ENCODE measurements at regions not wholly inside any gene's neighbourhood (a gene's known extent, or its start where the extent isn't known, plus 50 kb on each side); places are given as distances from the start of the nearest gene placed in this dataset.
"Not testable (repeated sequence)": the region's sequence is repeated elsewhere in the genome, so short reads cannot be mapped to it uniquely, and the experiment has no call there.

GRCh38 chr6:69515480-69515879, 281.3 kb downstream of the LMBRD1 start:
- intact Hi-C loops (cut with DNase I); DNase-seq (ENCODE audit: low spot score); ATAC-seq: not testable (repeated sequence)

DNA sequence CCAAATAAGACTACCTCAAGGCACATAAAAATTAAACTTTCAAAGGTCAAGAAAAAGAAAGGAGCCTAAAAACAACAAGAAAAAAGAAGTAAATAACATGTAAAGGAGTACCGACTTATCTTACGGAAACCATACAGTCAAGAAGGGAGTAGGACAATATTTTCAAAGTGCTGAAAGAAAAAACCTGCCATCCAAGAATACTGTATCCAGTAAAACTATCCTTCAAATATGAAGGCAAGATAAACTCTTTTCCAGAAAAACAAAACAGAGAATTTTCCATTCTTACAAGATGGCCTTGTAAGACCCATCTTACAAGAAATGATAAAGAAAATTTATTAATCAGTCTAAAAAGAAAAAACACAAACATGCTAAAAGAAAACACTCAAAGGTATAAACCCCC, 302.2 kb downstream of the LMBRD1 start:
- ATAC-seq, result no peak
- DNase-seq (ENCODE audit: low spot score), result no peak
- intact Hi-C loops (cut with DNase I), result no loop called here

- no peak for DNase-seq (ENCODE audit: low spot score)
- no peak for ATAC-seq
- intact Hi-C loops (cut with DNase I), result no loop called here
Observed at GRCh38 chr6:69489970-69490369, 306.8 kb downstream of the LMBRD1 start.

GRCh38 chr6:69487688-69488087, 309.1 kb downstream of the LMBRD1 start:
- intact Hi-C loops (cut with DNase I), result no loop called here
- DNase-seq (ENCODE audit: low spot score) (no peak), ATAC-seq (no peak)

DNA sequence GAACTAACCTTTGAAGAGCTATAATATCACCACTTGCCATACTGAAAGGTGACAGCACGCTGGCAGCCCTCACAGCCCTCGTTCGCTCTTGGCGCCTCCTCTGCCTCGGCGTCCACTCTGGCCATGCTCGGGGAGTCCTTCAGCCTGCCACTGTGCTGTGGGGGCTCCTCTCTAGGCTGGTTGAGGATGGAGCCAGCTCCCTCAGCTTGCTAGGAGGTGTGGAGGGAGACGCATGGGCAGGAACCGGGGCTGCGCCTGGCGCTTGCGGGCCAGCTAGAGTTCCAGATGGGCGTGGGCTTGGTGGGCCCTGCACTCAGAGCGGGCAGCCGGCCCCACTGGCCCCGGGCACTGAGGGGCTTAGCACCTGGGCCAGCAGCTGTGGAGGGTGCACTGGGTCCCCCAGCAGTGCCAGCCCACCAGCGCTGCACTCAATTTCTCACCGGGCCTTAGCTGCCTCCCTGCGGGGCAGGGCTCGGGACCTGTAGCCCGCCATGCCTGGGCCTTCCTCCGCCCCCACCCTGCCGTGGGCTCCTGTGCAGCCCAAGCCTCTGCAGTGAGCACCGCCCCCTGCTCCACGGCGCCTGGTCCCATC, 329.7 kb downstream of the LMBRD1 start:
- DNase-seq (ENCODE audit: low spot score) (no peak), ATAC-seq (no peak)
- intact Hi-C loops (cut with DNase I), result no loop called here

DNA sequence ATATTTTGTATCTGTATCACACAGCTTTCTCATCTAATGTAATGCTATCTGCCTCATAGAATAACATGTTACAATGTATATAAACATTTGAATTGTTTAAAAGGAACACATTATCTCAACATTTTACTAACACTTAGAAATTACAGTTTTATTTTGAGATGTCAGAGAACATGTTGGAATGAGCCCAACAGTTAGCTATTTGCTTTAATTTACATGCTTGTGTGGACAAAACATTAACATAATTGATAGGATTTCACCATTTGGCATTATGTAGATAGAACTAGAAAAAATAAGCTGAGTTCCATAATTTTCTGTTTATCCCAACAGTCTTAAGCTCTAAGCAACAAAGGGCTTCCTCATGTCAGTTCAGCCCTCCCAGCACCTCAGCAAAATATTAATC, 330.9 kb downstream of the LMBRD1 start:
- no peak for DNase-seq (ENCODE audit: low spot score)
- intact Hi-C loops (cut with DNase I), result no loop called here
- ATAC-seq, result no peak

- ATAC-seq, result no peak
- no peak for DNase-seq (ENCODE audit: low spot score)
- intact Hi-C loops (cut with DNase I), result no loop called here
Observed at GRCh38 chr6:69456086-69456485, 340.7 kb downstream of the LMBRD1 start.

GRCh38 chr6:69454619-69455018, 342.2 kb downstream of the LMBRD1 start:
- ATAC-seq; DNase-seq (ENCODE audit: low spot score); intact Hi-C loops (cut with DNase I): not testable (repeated sequence)

GRCh38 chr6:69450493-69450892, 346.3 kb downstream of the LMBRD1 start:
- intact Hi-C loops (cut with DNase I); ATAC-seq; DNase-seq (ENCODE audit: low spot score): not testable (repeated sequence)

DNA sequence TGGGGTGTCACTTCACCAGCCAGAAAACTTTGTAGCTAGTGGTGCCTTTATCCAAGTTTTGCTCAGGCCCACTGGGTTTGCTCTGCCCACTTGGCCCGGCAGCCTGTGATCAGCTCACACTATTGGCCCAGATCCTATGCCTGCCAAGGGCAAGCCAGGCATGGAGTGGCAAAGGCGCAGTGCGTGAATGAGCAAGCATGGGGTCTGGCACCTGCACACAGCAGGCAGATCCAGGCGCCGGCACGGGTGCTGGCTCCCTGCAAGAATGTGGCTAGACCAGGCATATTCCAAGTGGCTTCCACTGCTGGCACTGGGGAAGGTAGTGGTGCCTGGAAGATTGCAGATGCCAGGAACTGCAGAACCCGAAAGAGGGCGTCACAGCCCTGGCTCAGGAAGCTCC, 346.9 kb downstream of the LMBRD1 start:
- intact Hi-C loops (cut with DNase I), result no loop called here
- ATAC-seq, result peak; percentile 39

More for the DNA sequence above, 346.9 kb downstream of the LMBRD1 start:
- DNase-seq (ENCODE audit: low spot score), result no peak
